Inflammatory macrophage treated with lipopolysaccharide for 1 hour (primary cell): ENCODE measurements at regions not wholly inside any gene's neighbourhood (a gene's known extent, or its start where the extent isn't known, plus 50 kb on each side); places are given as distances from the start of the nearest gene placed in this dataset.
A peak's percentile ranks its signal among the peaks of the same experiment; 100 is the strongest.
"Not testable (repeated sequence)": the region's sequence is repeated elsewhere in the genome, so short reads cannot be mapped to it uniquely, and the experiment has no call there.

Experiments used
- DNase-seq, 2 donors: peaks; one replicate each; pipeline ENCODE4 v3.0.0-alpha.2; 2020 to 2022

DNA sequence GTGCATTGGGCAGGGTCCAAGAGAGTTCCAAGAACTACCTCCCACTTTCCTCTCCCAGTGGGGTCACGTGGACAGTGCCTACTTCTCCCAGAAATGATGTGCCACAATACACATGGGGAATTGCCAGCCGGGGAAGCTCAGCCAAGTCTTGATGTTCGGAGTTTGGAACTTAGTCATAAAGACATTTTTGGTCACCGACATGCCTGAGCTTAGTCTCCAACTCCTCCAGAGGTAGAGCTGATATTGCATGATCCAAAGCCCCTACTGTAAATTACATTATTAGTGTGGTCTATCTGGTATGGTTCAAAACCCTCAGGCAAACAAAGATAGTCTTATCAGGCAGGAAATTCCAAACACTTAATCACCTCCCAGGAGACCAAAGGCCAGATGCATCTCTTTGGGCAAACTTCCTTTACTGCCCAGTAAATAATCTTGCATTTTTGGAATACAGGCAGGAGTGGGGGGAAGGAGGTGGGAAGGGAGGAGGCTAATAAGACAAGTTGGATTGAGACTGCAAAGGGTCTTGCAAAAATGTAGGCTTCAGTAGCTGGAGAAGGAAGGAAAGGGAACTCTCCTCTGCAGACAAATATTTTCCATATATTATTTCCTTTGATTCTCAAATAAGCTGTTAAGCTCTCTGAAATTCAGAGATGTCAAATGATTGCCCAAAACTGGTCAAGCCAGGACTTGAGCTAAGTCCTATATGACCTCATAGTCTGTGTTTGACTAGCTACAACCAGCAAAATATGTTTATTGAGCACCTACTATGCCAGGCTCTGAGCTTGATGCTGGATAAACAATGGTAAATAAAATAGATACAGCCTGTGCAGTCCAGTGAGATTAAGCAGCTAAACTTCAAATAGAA, 99.4 kb downstream of the DRD1 start:
- DNase-seq = no peak

GRCh38 chr5:175343308-175343707, 100.7 kb downstream of the DRD1 start:
- DNase-seq = no peak

DNA sequence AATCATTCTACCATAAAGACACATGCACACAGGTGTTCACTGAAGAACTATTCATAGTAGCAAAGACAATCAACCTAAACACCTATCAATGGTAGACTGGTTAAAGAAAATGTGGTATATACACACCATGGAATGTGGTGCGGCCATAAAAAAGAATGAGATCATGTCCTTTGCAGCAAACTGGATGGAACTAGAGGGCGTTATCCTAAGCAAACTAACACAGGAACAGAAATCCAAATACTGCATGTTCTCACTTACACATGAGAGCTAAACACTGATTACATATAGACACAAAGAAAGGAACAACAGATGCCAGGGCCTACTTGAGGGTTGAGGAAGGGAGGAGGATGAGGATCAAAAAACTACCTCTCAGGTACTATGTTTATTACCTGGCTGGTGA, 103.8 kb downstream of the DRD1 start:
- DNase-seq = no peak

DNA sequence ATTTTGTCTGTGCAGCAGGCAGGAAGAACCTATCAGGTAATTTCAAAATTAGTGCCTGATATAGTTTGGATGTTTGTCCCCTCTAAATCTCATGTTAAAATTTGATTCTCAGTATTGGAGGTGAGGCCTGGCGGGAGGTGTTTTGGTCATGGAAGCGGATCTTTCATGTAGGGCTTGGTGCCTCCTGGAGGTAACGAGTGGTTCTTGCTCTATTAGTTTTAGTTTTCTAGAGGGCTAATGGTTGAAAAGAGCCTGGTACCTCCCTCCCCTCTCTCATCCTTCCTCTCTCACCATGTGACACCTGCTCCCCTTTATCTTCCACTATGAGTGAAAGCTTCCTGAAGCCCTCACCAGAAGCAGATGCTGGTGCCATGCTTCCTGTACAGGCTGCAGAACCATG, 106.3 kb downstream of the DRD1 start:
- DNase-seq = no peak

GRCh38 chr5:175336781-175337180, 107.2 kb downstream of the DRD1 start:
- no peak for DNase-seq

GRCh38 chr5:175335691-175336090, 108.3 kb downstream of the DRD1 start:
- no peak for DNase-seq

- not testable (repeated sequence) for DNase-seq
These were observed 112.6 kb downstream of the DRD1 start for GRCh38 chr5:175331173-175332036.

GRCh38 chr5:175329976-175330375, 114.0 kb downstream of the DRD1 start:
- DNase-seq = no peak

GRCh38 chr5:175328687-175329086, 115.3 kb downstream of the DRD1 start:
- DNase-seq = no peak

DNA sequence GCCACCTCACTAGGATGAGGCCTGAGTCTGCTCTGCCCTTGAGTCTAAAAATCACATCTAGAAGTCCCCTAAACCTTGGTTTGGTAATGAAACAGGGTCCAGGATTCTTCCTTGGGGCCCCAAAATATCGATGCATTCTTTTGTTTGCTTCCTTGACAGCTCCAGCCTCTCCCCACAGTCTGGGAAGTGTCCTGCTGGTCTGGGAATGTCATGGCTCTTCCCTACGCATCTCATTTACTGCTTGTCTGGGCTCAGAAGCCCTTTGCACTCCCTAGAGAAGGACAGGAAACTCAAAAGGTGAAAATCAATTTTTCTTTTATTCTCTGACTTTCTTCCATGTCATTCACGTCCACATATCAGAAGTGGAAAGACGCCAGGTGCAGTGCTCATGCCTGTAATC, 115.8 kb downstream of the DRD1 start:
- no peak for DNase-seq

GRCh38 chr5:175325681-175326080, 118.3 kb downstream of the DRD1 start:
- DNase-seq = no peak

GRCh38 chr5:175321927-175322532, 122.0 kb downstream of the DRD1 start:
- peak; percentile 1 to 3 for DNase-seq

GRCh38 chr5:175319199-175319598, 124.8 kb downstream of the DRD1 start:
- DNase-seq = no peak

DNA sequence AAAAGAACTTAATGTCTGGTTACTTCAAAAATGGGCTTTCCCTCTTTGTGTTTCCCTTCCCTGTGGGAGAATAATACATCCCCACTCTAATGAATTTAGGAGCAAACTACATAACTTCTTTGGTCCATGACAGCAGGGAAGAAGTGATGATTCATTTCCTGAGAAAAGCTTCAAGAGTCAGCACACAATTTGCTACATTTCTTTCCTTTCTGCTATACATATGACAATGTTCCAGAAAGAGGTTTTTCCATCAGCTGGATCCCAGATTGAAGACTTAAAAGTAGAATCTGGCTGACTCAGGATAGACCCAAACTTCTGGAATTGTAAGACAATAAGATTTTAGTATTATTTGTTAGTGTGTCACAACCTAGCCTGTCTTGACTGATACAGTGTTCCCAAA, 126.1 kb downstream of the DRD1 start:
- DNase-seq = no peak

- DNase-seq = no peak
These were observed 134.7 kb downstream of the DRD1 start for GRCh38 chr5:175309218-175309810.

DNA sequence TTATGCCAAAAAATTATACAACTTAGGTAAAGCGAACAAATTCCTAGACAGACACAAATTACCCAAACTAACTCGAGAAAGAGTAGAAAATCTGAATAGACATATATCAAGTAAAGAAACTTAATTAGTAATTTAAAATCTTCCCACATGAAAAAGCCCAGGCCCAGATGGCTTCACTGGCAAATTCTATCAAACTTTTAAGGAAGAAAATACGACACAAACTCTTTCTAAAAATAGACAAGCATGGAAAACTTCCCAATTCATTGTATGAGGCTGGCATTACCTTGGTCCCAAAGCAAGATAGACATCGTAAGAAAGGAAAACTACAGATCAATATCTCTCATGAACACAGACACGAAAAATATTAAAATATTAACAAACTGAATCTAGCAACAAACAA, 135.3 kb downstream of the DRD1 start:
- DNase-seq = no peak

DNA sequence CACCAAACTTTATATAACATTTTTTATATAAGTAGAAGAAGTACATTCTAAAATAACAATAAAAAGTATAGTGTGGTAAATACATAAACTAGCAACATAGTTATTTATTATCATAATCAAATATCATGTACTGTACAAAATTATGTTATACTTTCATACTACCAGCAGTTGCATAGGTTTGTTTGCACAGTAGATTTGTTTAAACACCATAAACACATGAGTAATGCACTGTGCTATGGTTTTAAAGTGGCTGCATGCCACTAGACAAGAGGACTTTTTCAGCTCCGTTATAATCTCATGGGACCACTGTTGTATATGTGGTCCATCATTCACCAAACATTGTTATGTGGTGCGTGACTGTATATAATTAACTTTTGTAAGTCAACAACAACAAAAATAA, 137.6 kb downstream of the DRD1 start:
- DNase-seq = no peak

- no peak for DNase-seq
These were observed 138.7 kb downstream of the DRD1 start for GRCh38 chr5:175305251-175305650.

DNA sequence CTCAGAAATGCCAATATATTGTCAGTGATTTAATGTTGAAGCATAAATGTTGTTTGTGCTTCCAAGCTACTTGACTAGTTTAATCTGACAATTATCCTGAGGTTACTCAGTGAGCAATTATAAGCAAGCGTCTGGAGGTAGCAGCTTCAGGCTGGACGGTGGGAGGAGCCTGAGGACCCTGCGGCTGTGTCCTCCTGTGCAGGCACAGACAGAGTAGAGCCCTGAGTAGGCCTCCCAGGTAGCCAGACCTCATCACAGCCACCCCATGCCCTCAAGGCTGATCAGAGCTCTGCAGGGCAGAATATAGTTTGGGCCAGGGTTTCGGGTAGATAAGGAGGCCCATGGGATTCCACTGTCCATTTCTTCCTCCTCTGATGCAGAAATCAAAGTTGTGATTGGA, 153.6 kb downstream of the DRD1 start:
- DNase-seq = no peak

DNA sequence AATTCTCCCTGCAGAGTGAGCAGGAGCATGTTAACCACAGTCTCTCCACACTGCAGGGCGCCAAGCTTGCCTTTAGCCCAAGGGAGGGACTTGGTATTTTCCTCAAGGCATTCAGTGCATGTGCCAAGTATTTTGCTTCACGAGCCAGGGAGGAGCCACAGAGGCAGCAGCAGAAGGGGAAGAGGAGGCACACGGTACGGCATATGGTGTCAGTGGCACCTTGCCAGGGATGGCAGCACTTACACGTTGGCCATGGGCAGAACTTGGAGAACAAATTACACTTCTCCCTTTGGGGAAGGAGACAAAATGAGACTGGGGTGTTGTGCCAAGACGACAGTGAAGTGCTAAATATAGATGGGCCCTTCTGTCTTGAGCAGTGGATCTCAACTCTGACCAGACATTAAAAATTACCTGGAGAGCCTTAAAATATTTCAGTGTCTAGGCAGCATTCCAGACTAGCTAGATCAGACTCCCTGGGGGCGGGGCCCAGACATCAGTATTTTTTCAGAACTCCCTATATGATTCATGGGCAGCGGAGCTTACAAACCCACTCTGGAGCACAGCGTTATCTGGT, 155.8 kb downstream of the DRD1 start:
- DNase-seq = no peak

- no peak for DNase-seq
These were observed 157.0 kb downstream of the DRD1 start for GRCh38 chr5:175286981-175287380.

GRCh38 chr5:175285261-175285660, 158.7 kb downstream of the DRD1 start:
- no peak for DNase-seq

DNA sequence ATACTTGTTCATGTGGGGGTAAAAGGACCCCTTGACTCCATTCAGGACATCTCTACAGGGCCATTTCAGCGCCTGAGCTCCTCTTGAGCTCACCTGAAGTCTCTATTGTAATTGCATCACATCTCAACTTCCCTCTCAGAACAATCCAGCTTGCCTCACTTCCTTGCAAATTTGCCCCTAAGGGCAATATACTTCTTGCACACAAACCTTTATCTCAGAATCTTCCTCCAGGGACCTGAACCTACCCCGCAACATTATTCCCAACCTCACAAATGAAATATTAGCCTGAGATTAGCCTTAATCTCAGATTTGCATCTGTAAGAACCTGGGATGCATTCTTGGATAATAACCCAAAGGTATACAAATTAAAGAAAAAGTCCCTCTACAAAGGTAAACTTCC, 159.2 kb downstream of the DRD1 start:
- DNase-seq = no peak
